Common myeloid progenitor, CD34-positive (primary cell): ENCODE measurements at regions not wholly inside any gene's neighbourhood (a gene's known extent, or its start where the extent isn't known, plus 50 kb on each side); places are given as distances from the start of the nearest gene placed in this dataset.

Experiments used
- CTCF ChIA-PET: fragments of 350-600 bp; sonication (Branson Sonifier 250); formaldehyde crosslinking; loops from one replicate; lab custom pipeline; 2021; ENCODE audit warnings: antibody characterized with exemption; lab: Charles Lee
- POLR2A ChIA-PET: fragments of 350-600 bp; sonication (Branson Sonifier 250); formaldehyde crosslinking; loops from one replicate; lab custom pipeline; 2021; ENCODE audit warnings: antibody characterized with exemption; lab: Charles Lee
- DNase-seq, 3 donors: peaks; one replicate each; pipeline versions ENCODE4 v3.0.0 to v3.0.0-alpha.2; 2013
- H3K27ac ChIP-seq, 2 experiments: 1 replicate in 1 of 2; 2 replicates in 1 of 2; pipeline ENCODE4 v1.7.0; 2013; ENCODE audit warnings: inconsistent platforms in 2 of 2, low read length in 2 of 2, mild to moderate bottlenecking in 2 of 2, low read depth in 1 of 2, moderate library complexity in 1 of 2; ENCODE audit not compliant: severe bottlenecking in 2 of 2, insufficient read depth in 1 of 2, poor library complexity in 1 of 2
- H3K27me3 ChIP-seq, 5 experiments: replicated peaks in 2 of 5; 1 replicate in 3 of 5; 2 replicates in 2 of 5; pipeline versions ENCODE4 v1.6.1 to v1.7.0; 2013; ENCODE audit warnings: low read length in 4 of 5, mild to moderate bottlenecking in 2 of 5, moderate library complexity in 2 of 5, inconsistent platforms in 1 of 5; ENCODE audit not compliant: insufficient read depth in 5 of 5, control insufficient read depth in 4 of 5
- H3K36me3 ChIP-seq, 4 experiments: 1 replicate in 2 of 4; 2 replicates in 2 of 4; pipeline versions ENCODE4 v1.6.1 to v1.7.0; 2013; ENCODE audit warnings: low read length in 3 of 4, control low read depth in 1 of 4, mild to moderate bottlenecking in 1 of 4; ENCODE audit not compliant: control insufficient read depth in 4 of 4, insufficient read depth in 4 of 4
- H3K4me1 ChIP-seq, 4 experiments: 1 replicate in 3 of 4; 2 replicates in 1 of 4; pipeline versions ENCODE4 v1.6.1 to v1.7.1; 2013; ENCODE audit warnings: low read length in 3 of 4, mild to moderate bottlenecking in 3 of 4, control low read depth in 1 of 4, inconsistent platforms in 1 of 4, moderate library complexity in 1 of 4; ENCODE audit not compliant: control insufficient read depth in 4 of 4, insufficient read depth in 4 of 4; ENCODE audit errors: control extremely low read depth in 1 of 4
- H3K4me3 ChIP-seq, 7 experiments: 1 replicate in 4 of 7; 2 replicates in 3 of 7; pipeline versions ENCODE4 v1.5.1 to v1.7.0; 2013; ENCODE audit warnings: mild to moderate bottlenecking in 7 of 7, low read length in 6 of 7, moderate library complexity in 6 of 7, inconsistent platforms in 2 of 7, low read depth in 2 of 7, control low read depth in 1 of 7; ENCODE audit not compliant: insufficient read depth in 4 of 7, control insufficient read depth in 1 of 7; ENCODE audit errors: extremely low read depth in 1 of 7
- H3K9me3 ChIP-seq, 5 experiments: 1 replicate in 4 of 5; 2 replicates in 1 of 5; pipeline versions ENCODE4 v1.6.1 to v1.7.1; 2013; ENCODE audit warnings: low read length in 4 of 5, mild to moderate bottlenecking in 2 of 5, inconsistent platforms in 1 of 5, low read depth in 1 of 5, moderate library complexity in 1 of 5; ENCODE audit not compliant: control insufficient read depth in 4 of 5, insufficient read depth in 2 of 5; ENCODE audit errors: control extremely low read depth in 1 of 5
- WGBS: methylation state at CpG from one replicate; pipeline ENCODE4 v1.1.5; 2013; ENCODE audit not compliant: insufficient coverage; 5-methylcytosine and 5-hydroxymethylcytosine counted together

DNA sequence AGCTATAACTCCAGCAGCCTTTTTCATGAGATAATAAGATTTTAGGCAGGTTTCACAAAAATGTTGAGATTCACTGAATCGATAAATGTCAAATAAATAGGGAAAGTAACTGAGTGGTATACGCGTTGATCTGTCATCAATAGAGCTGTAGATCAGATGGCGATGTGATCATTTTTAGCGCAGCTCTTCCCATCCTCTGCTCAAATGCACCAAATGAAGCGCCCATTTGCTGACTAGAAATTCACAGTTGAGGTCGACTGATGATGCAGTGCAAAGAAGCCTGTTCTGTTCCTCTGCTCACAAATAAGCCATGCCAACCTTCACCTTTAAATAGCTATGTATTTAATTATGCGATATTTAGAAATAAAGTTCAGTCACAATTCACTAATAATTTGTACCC is 693.5 kb downstream of the ARHGAP15 start:
- POLR2A ChIA-PET = no interaction called here
- Histone ChIP-seq H3K27ac (no peak overlapping the region), H3K9me3 (no peaks in the 10 kb centered on the region), H3K4me1 (no peaks in the 10 kb centered on the region), H3K27me3 (no peaks in the 10 kb centered on the region), H3K4me3 (no peak overlapping the region), H3K36me3 (no peaks in the 10 kb centered on the region)
- 100% methylated on average over 5 of the region's 8 CpGs for WGBS
- no peak for DNase-seq
- CTCF ChIA-PET = no interaction called here

DNA sequence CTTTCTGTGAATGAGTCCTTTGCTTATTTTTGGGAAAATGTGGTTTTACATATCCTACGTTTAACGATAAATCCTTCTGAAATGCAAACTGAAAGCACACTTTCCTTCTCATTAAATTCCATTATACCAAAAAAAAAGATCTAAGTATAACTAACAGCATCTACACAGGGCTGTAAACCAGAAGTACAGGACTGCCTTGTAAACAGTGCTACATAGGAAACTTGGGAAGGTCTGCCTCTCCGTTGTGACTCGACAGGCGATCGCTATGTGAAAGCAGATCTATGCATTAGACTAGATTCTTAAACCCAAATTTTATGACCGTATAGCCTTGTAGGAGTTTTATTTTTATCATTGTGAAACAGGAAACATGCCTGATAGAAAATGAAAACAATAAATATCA is 690.5 kb downstream of the ARHGAP15 start:
- no peak for DNase-seq
- Histone ChIP-seq H3K27ac (no peak overlapping the region), H3K36me3 (no peaks in the 10 kb centered on the region), H3K27me3 (no peaks in the 10 kb centered on the region), H3K9me3 (no peaks in the 10 kb centered on the region), H3K4me1 (no peaks in the 10 kb centered on the region), H3K4me3 (no peak overlapping the region)
- no CpG with 5 or more reads among the region's 7 CpGs for WGBS
- ChIA-PET POLR2A (no interaction called here), CTCF (no interaction called here)

DNA sequence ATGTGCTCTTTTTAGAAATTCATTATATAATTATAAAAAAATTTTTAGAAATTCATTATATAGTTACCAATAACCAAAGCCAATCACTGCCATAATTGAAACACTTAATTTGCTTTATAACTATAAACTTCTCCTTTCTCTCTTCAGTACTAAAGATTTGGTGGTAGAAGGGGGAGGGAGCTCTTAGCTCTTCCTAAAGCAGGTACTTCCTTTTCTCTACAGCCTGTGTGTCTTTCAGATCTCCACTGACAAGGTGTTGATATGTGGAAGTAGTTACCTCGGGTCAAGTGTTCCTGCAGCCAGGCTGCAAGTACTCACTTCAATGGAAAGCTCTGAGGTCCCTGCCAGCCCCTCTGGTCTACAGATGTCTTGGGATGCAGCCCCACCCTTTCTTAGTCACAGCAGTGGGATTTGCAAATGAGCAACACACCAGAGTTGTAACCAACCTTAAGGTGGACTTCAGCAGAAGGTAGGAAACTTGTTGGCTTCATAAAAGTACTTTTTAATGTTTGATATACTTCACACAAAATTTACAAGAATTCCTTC is 690.0 kb downstream of the ARHGAP15 start:
- Histone ChIP-seq H3K36me3 (no peaks in the 10 kb centered on the region), H3K27ac (no peak overlapping the region), H3K27me3 (no peaks in the 10 kb centered on the region), H3K4me3 (no peak overlapping the region), H3K9me3 (no peaks in the 10 kb centered on the region), H3K4me1 (no peaks in the 10 kb centered on the region)
- peak in 2 of 3 donors; percentile 18 to 31 for DNase-seq
- POLR2A ChIA-PET = no interaction called here
- CTCF ChIA-PET = no interaction called here
- 17% methylated on average over 1 of the region's 1 CpG for WGBS
